Left lung (tissue), 4 donors: ENCODE measurements at regions not wholly inside any gene's neighbourhood (a gene's known extent, or its start where the extent isn't known, plus 50 kb on each side); places are given as distances from the start of the nearest gene placed in this dataset.

Experiments used
- ATAC-seq: fragments of 200-7000 bp; cut with Tn5 transposase; one replicate; pipeline ENCODE4 v1.9.1; 2020; ENCODE audit warnings: moderate library complexity
- DNase-seq, 4 donors: peaks; one replicate each; pipeline ENCODE4 v3.0.0-alpha.2; 2013 to 2020
- H3K27ac ChIP-seq, 2 donors: fragments of 200-600 bp; sonication (generic) in 1 of 2; one replicate each; pipeline versions ENCODE4 v1.5.0 to v1.8.0; 2020 to 2021
- H3K27me3 ChIP-seq, 2 donors: fragments of 200-600 bp; sonication (generic) in 1 of 2; one replicate each; pipeline versions ENCODE4 v1.5.0 to v1.8.0; 2020 to 2021
- H3K36me3 ChIP-seq, 2 donors: fragments of 200-600 bp; sonication (generic) in 1 of 2; one replicate each; pipeline versions ENCODE4 v1.5.0 to v1.8.0; 2020 to 2021
- H3K4me1 ChIP-seq, 2 donors: fragments of 200-600 bp; one replicate each; pipeline ENCODE4 v1.8.0; 2021
- H3K4me3 ChIP-seq, 2 donors: fragments of 200-600 bp; sonication (generic) in 1 of 2; one replicate each; pipeline versions ENCODE4 v1.5.0 to v1.8.0; 2020 to 2021; ENCODE audit warnings: mild to moderate bottlenecking in 1 of 2
- H3K9me3 ChIP-seq, 2 donors: fragments of 200-600 bp; sonication (generic) in 1 of 2; one replicate each; pipeline versions ENCODE4 v1.5.0 to v1.8.0; 2020 to 2021
- intact Hi-C, 2 donors: fragments of 100-400 bp; cut with DNase I; formaldehyde crosslinking; loops; one replicate each; pipeline versions ENCODE4 v1.11.2 to v1.14.2; 2022
- TF ChIP-seq, protein P1 (sequence below), 2 donors: fragments of 200-600 bp; sonication (generic) in 1 of 2; IDR thresholded peaks; one replicate each; pipeline versions ENCODE4 v1.5.0 to v1.8.0; 2021; ENCODE audit warnings: antibody characterized with exemption in 2 of 2
- donor health status: DM: no; HTN: yes; CAD: no.
- donor health status: DM: no; HTN: no; CAD: no.

DNA sequence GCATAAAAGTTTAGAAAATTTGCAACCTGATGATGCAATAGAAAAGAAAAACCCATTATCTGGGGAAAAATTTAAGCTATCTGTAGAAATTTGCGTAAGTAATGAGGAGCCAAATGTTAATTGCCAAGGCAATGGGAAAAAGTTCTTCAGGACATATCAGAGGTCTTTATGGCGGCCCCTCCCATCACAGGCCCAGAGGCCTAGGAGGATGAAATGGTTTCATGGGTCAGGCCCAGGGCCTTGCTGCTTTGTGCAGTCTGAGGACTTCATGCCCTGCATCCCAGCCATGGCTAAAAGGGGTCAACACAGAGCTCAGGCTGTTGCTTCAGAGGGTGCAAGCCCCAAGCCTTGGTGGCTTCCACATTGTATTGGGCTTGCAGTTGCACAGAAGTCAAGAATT lies 582.8 kb downstream of the COL12A1 start:
- peaks cover 0 to 10% of the 10 kb centered on the region in 2 donors for H3K9me3 ChIP-seq
- TF ChIP-seq, protein P1, sequence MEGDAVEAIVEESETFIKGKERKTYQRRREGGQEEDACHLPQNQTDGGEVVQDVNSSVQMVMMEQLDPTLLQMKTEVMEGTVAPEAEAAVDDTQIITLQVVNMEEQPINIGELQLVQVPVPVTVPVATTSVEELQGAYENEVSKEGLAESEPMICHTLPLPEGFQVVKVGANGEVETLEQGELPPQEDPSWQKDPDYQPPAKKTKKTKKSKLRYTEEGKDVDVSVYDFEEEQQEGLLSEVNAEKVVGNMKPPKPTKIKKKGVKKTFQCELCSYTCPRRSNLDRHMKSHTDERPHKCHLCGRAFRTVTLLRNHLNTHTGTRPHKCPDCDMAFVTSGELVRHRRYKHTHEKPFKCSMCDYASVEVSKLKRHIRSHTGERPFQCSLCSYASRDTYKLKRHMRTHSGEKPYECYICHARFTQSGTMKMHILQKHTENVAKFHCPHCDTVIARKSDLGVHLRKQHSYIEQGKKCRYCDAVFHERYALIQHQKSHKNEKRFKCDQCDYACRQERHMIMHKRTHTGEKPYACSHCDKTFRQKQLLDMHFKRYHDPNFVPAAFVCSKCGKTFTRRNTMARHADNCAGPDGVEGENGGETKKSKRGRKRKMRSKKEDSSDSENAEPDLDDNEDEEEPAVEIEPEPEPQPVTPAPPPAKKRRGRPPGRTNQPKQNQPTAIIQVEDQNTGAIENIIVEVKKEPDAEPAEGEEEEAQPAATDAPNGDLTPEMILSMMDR (IDR thresholded peaks at IDR 0.05) = no peak
- ATAC-seq (no peak), DNase-seq (no peak)
- intact Hi-C loops = no loop called here
- H3K27ac ChIP-seq = no peak overlapping the region
- H3K4me1 ChIP-seq = no peaks in the 10 kb centered on the region
- H3K36me3 ChIP-seq = no peaks in the 10 kb centered on the region
- H3K27me3 ChIP-seq = no peaks in the 10 kb centered on the region
- no peak overlapping the region for H3K4me3 ChIP-seq

DNA sequence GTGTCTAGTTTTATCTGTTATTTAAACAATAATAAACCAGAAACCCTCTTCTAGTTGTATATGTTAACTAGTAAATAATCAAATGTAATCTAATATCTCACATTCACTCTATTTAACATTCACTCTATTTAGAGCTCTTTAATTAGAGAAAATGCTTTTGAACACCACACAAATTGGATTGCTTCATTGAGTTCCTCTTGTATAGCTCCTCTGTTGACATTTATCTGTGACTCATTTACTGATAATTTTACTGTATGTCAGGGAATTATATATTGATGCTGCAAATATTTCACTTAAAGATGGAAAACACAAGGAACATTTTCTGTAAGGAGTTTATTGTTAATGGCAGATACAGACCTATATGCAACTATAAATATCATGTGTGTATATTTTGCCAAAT lies 594.6 kb downstream of the COL12A1 start:
- Histone ChIP-seq H3K4me1 (peaks cover 0 to 9% of the 10 kb centered on the region in 2 donors), H3K27ac (no peak overlapping the region), H3K9me3 (no peaks in the 10 kb centered on the region), H3K4me3 (no peak overlapping the region), H3K36me3 (no peaks in the 10 kb centered on the region), H3K27me3 (no peaks in the 10 kb centered on the region)
- intact Hi-C loops = no loop called here
- TF ChIP-seq, protein P1 (IDR thresholded peaks at IDR 0.05) = no peak
- no peak for ATAC-seq
- no peak for DNase-seq

DNA sequence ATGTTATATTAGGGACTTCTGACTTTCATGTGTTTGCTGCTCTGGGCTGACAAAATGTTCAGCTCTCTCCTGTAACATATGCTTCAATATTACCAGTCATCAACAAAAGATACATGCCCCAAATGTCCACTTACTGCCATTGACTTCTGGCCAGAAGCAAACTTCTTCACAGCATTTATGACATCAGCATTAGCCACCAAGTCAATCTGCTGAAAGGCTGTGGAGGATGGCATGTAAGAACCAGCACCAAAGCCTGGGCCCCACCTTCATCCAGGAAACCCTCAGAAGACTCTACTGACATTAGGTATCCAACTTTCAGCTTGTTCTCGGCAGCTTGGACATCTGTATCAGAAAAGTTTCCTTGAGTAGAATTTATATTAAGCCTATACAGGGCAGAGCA lies 595.5 kb downstream of the COL12A1 start:
- Histone ChIP-seq H3K27ac (no peak overlapping the region), H3K27me3 (no peaks in the 10 kb centered on the region), H3K36me3 (no peaks in the 10 kb centered on the region), H3K4me3 (no peak overlapping the region), H3K9me3 (no peaks in the 10 kb centered on the region), H3K4me1 (peaks cover 0 to 12% of the 10 kb centered on the region in 2 donors)
- no peak for ATAC-seq
- intact Hi-C loops = no loop called here
- DNase-seq = no peak
- TF ChIP-seq, protein P1 (IDR thresholded peaks at IDR 0.05) = no peak

DNA sequence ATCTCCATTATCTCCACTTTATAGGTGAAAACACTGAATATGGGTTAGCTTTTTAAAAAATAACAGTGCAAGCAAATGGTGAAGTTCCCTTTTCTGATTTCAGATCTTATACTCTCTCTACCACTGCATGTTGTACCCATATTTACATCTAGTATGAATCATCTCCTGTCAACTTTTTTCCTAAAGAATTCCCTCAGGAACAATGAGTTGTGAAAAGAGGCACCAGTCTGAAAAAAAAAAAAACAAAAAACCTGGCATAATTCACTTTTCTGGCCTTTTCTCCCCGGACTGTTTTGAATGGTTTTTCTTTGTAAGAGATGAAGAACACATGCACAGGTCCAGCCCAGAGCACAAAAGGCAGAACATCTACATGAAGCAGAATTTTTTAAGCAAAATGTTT lies 596.0 kb downstream of the COL12A1 start:
- Histone ChIP-seq H3K27me3 (no peaks in the 10 kb centered on the region), H3K9me3 (no peaks in the 10 kb centered on the region), H3K4me1 (peaks cover 0 to 12% of the 10 kb centered on the region in 2 donors), H3K36me3 (no peaks in the 10 kb centered on the region), H3K4me3 (no peak overlapping the region), H3K27ac (no peak overlapping the region)
- DNase-seq = no peak
- ATAC-seq = no peak
- intact Hi-C loops = no loop called here
- TF ChIP-seq, protein P1 (IDR thresholded peaks at IDR 0.05) = no peak

DNA sequence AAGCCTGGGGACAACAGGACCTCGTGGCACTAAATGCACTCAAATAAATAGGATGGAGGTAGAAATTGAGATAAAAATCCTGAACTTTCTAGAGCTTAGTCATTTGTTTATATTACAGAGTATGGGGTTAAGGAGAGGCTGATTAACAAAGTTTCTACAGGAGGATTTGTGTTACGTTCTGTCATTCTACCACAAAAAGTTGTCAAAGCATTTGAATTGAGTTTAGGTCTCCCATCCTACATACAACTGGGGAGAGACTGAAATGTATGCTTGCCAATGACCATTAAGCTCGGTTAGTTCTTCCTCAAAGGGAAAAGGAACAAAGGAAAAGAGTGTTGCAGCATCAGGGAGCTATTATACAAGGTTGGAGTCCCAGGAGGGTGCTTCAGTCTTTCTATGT lies 597.9 kb downstream of the COL12A1 start:
- Histone ChIP-seq H3K27me3 (no peaks in the 10 kb centered on the region), H3K9me3 (no peaks in the 10 kb centered on the region), H3K4me3 (no peak overlapping the region), H3K4me1 (peaks cover 0 to 12% of the 10 kb centered on the region in 2 donors), H3K27ac (no peak overlapping the region), H3K36me3 (no peaks in the 10 kb centered on the region)
- DNase-seq (no peak), ATAC-seq (no peak)
- TF ChIP-seq, protein P1 (IDR thresholded peaks at IDR 0.05) = no peak
- intact Hi-C loops = no loop called here
